Uterus (tissue), 2 donors: ENCODE measurements at regions not wholly inside any gene's neighbourhood (a gene's known extent, or its start where the extent isn't known, plus 50 kb on each side); places are given as distances from the start of the nearest gene placed in this dataset.

Experiments
- POLR2A ChIP-seq, 2 donors: fragments of 450-650 bp; IDR thresholded peaks; one replicate each; pipeline ENCODE4 v1.6.1; 2016; ENCODE audit warnings: antibody characterized with exemption in 2 of 2, mild to moderate bottlenecking in 1 of 2, moderate library complexity in 1 of 2
- TF ChIP-seq, protein P1 (sequence below), 4 experiments: fragments of 200-600 bp in 2 of 4; fragments of 450-650 bp in 2 of 4; sonication (generic) in 2 of 4; IDR thresholded peaks; one replicate each; pipeline ENCODE4 v1.5.1; 2016 to 2019; ENCODE audit warnings: antibody characterized with exemption in 4 of 4, mild to moderate bottlenecking in 2 of 4, moderate library complexity in 1 of 4

DNA sequence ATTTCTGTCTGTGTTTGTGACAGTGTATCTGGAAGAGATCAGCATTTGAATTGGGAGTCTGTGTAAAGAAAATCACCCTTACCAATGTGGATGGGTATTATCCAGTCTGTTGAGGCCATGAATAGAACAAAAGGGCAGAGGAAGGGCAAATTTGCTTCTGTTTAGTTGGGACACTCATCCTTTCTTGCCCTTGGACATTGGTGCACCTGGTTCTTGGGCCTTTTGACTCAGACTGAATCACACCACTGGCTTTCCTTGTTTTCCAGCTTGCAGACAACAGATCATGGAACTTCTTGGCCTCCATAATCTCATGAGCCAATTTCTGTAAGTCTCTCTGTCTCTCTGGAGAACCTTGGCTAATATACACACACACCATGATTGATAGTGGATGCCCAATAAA, 164.4 kb upstream of the SGO1 start:
- TF ChIP-seq, protein P1, sequence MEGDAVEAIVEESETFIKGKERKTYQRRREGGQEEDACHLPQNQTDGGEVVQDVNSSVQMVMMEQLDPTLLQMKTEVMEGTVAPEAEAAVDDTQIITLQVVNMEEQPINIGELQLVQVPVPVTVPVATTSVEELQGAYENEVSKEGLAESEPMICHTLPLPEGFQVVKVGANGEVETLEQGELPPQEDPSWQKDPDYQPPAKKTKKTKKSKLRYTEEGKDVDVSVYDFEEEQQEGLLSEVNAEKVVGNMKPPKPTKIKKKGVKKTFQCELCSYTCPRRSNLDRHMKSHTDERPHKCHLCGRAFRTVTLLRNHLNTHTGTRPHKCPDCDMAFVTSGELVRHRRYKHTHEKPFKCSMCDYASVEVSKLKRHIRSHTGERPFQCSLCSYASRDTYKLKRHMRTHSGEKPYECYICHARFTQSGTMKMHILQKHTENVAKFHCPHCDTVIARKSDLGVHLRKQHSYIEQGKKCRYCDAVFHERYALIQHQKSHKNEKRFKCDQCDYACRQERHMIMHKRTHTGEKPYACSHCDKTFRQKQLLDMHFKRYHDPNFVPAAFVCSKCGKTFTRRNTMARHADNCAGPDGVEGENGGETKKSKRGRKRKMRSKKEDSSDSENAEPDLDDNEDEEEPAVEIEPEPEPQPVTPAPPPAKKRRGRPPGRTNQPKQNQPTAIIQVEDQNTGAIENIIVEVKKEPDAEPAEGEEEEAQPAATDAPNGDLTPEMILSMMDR (IDR thresholded peaks at IDR 0.05): no peak
- TF ChIP-seq POLR2A (IDR thresholded peaks at IDR 0.05): no peak
